ENCODE measurements at regions not wholly inside any gene's neighbourhood (a gene's known extent, or its start where the extent isn't known, plus 50 kb on each side); places are given as distances from the start of the nearest gene placed in this dataset.
"Not testable (repeated sequence)": the region's sequence is repeated elsewhere in the genome, so short reads cannot be mapped to it uniquely, and the experiment has no call there.

DNA sequence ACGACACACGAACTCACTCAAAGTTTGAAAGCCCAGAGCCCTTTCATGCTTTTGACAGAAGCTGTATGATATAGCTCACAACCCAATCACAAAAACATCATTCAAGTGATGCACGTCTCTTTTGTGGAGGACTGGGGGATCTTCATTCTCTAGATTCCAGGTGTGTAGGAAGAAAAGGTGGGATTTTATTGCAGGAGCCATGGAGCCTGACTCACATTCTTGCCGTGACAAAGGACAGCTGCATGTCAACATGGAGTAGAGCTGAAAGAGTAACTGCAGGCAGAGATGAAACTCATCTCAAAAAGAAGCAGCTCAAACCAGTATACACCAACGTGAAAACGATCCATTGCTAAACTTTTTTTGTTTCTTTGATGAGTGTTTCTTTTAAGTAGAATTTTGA lies 50.9 kb upstream of the PDE1A start:
- no peak for DNase-seq

DNA sequence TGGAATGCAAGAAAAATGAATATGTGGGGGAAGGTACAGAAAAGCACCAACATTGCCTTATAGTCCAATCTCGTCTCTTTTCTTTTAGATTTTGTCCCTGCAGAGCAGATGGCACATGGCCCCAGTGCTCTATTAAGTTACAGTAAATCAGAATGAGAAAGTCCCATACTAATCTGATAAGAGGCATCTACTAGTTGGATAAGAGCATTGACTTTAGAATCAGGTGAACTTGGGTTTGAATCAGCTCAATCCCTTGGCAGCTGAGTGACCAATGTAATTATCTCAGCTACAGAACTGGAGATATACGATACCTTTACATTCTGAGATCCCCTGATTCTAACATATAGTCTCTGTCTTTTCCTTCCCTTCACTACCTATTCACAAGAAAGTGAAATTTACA lies 54.8 kb upstream of the PDE1A start:
- DNase-seq: no peak

DNA sequence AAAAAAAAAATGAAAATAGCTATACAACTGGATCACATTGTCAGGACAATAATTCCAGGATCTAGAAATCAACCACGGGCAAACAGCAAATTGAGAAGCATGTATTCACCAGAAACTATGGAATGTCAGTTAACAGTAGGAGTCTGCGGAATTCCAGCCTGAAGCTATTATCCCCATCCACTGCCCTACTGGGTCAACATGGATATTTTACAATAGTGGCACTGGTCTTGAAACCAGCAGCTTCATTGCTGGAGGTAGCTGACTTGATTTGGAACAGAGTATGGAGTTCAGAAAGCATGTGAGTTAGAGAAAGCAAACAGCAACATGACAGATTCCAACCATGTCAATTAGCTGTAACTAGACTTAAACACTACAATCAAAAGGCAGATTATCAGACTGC lies 55.7 kb upstream of the PDE1A start:
- DNase-seq: no peak

DNA sequence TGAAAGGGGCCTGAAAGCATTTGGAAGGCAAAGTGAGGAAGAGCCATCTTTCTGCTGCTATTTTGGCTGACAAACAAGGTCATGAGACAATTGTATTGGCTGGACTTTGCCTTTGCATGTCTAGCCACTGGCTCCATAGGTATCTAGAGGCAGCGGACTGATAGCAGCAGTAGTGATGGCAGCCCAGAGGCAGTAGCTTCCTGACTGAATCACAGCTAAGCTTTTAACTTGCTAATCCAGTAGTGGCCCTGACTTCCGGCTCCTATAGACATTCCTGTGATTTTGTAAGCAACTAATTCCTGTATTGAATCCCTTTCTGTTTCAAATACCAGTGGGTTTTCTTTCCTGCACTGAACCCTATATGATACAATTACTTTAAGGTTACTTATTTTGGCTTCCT lies 69.8 kb upstream of the PDE1A start:
- DNase-seq: no peak

GRCh38 chr2:182499706-182500470 lies 73.1 kb upstream of the PDE1A start:
- no peak for DNase-seq

DNA sequence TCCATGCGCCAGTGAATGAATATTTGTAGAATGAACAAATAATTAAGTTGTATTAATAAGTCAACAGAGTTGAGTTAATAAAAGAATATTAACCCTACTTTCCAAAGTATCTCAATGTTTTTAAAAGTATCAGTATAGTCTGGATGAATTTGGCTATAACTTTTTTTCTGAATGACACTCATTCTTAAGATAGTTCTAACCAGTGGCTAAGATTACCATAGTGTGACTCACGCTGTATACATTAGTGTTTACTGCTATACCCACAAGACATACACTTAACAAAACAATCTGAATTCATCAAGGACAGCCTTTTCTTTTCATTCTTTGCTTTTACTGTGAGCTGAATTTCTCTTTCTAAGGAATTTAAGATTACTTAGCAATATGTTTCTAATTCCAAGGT lies 77.0 kb upstream of the PDE1A start:
- DNase-seq: no peak

GRCh38 chr2:182504903-182505302 lies 78.1 kb upstream of the PDE1A start:
- no peak for DNase-seq

GRCh38 chr2:182506606-182507005 lies 79.8 kb upstream of the PDE1A start:
- no peak for DNase-seq

GRCh38 chr2:182508583-182508982 lies 81.7 kb upstream of the PDE1A start:
- DNase-seq: not testable (repeated sequence)

DNA sequence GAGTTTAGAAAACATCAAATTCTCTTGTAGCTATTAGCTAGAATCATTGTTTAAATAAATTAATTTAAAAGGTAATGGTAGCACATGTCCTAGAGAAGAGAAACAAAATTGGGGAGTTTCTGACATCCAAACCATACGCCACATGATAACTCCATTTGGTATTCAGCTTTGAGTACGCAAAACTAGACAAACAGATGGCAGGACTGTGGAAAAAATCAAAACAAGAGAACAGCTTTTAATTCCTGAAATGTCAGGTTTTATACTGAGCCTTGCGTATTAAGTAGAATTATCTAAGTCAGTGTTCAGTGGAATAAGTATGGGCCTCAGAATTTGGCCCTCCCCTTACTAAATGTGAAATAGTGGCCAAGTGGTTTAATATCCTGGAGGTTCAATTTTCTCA lies 82.4 kb upstream of the PDE1A start:
- no peak for DNase-seq

- no peak for DNase-seq
These were observed 94.9 kb upstream of the PDE1A start for GRCh38 chr2:182521453-182522404.

DNA sequence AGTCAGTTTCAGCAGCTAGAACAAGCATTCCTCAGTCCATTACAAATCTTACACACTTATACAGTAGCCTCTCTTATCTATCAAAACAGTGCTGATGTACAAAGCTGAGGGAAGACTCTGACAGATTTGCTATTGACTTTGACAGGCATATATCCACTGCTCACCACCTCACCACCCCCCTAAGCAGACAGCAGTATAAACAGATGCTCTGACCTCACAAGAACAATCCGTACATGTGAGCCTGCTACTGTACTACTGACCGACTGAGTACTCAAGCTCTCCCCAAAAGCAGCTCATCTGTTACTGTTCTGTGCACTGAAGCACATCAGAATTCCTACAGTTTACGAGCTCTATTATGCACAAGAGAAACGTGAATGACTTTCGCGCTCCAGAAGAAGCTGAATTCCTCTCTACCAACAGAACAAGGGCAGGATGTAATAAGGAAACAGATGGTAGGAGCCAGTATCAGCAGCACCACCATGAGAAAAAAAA lies 95.6 kb upstream of the PDE1A start:
- no peak for DNase-seq

- DNase-seq: no peak
These were observed 96.2 kb upstream of the PDE1A start for GRCh38 chr2:182522972-182523473.

GRCh38 chr2:182530636-182531035 lies 103.8 kb upstream of the PDE1A start:
- no peak for DNase-seq

- DNase-seq: no peak
These were observed 113.4 kb upstream of the PDE1A start for GRCh38 chr2:182540252-182540651.

- no peak for DNase-seq
These were observed 114.4 kb upstream of the PDE1A start for GRCh38 chr2:182541268-182541667.

- DNase-seq: no peak
These were observed 115.8 kb upstream of the PDE1A start for GRCh38 chr2:182542501-182543258.

DNA sequence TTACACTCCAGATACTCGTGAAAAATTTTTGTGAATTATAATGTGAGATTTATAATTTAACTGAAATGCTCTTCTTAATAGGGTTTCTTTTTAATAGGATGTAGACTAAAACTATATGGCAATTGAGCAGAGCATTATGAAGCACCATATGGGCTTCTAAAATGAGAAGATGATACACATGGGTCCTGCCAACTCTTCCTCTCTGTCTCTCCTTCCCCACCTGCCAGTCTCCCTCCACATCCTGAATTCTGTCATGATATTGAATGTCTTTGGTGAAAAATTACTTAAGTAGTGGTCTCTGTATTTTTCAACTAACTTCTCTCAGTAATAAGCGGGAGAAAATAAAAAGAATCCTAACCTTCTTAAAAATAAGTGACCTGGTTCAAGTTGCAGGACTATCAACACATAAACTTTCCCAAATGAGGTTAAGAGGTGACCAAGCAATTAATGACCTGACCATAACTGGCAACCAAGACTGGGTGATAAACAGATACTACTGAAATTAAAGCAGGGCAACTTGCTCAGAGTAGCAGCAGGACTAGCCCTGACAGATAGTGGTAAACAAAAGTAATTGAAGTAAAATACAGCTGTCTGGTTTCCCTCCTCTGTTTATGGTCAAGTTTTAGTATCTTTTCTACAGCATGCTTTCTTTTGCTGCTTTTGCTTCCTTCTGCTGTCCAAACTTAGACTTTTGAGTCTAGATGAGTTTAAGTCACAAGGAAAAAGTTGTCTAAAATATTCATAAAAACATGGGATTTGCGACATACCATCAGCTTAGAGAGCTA lies 117.1 kb upstream of the PDE1A start:
- no peak for DNase-seq

DNA sequence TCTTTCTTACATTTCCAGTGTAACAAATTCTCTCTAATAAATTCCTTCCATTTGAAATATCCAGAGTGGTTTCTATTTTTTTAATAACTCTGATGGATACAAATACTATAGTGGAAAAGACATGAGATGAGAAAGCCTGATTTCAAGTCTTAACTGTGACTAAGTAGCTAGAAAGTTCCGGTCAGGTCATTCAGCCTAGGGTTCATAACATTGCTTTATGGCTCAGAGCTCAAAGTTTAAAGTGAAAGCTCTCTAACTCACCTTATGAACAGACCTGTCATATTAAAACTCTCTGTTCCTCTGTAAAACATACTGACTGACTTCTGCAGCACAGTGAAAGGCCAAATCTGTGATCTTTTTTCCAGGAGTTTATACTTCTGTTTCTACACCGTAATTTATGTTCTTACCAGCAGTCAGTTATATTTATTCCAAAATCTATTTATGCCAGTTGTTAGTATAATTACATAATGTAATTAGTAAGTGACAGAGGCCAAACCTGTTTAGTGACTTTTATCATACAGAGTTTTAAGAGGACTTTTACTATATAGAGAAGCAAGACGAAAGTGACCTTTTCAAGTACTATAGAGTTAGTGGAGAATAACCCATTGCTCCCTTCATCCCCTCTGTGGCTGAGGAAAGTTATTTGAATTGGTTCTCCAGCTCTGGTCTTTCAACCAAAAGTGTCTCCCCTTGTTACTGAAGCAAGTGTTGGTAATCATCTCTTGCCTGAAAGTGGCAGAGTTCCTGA lies 118.8 kb upstream of the PDE1A start:
- no peak for DNase-seq

DNA sequence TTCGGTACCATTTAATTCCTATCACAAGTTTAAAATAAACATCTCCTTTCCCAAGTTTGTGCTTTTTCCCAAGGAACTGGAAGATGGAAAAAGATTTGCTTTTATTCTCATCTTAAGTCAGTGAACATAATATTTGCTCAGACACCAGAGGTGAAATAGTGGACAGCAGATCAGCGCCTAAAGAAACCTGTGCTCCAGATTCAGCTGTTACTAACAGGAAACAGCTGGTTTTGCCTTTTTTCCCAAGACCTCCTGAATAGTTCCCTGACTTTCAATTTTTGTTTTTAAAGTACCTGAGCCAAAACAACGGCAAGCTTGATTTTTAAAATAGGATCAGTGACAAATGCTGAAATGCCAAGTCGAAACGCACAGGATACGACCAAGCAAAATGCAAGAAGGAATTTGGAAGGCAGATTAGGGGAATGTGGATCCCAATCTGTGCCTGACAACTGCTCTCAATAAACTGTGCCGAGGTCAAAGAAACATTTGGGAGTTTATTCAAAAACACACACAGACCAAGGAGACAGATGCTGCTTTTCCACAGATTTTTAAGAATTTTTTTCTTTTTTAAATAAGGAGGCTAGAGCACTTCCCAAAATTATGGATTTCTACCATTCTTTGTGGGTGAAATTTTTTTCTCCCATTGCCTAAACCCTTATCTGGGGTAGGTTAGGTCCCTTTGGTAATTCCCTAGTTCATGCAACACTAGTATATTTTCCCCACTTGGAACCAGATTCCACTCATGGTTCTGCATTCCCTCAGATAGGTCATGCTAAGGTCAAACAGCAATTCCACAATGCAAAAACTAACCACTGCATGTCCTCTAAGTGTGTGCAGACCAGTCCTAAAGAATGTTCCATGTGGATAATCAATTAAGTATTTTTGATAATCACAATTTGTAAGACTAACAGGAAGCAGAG lies 121.5 kb upstream of the PDE1A start:
- no peak for DNase-seq
